Fibroblast of skin of left quadriceps (primary cell): ENCODE measurements at regions not wholly inside any gene's neighbourhood (a gene's known extent, or its start where the extent isn't known, plus 50 kb on each side); places are given as distances from the start of the nearest gene placed in this dataset.
A peak's percentile ranks its signal among the peaks of the same experiment; 100 is the strongest.
"Not testable (repeated sequence)": the region's sequence is repeated elsewhere in the genome, so short reads cannot be mapped to it uniquely, and the experiment has no call there.

Source experiments
- DNase-seq, 2 experiments: peaks; one replicate each; pipeline ENCODE4 v3.0.0-alpha.2; 2013; ENCODE audit warnings: low read depth in 2 of 2

DNA sequence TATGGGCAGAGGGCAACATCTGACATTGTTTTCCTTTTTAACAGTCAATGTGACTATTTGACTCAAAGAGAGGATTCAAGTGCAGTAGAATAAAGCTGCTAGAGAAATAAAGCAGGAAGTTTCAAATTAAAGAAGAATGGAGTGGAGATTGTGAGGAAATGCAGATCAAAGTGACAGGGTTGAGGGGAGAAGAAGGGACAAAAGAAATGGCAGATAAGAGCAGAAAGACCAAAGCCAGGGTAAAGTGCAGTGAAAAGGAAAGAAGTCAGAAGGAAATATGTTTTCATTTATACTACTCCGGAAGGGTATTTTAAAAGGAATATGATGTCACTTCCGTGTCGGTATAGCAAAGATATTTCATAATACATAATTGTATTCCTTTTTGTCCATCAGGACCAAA is 297.5 kb upstream of the CRIM1 start:
- no peak for DNase-seq

- DNase-seq, result no peak
Measured at GRCh38 chr2:36052819-36053218, 302.8 kb upstream of the CRIM1 start.

DNA sequence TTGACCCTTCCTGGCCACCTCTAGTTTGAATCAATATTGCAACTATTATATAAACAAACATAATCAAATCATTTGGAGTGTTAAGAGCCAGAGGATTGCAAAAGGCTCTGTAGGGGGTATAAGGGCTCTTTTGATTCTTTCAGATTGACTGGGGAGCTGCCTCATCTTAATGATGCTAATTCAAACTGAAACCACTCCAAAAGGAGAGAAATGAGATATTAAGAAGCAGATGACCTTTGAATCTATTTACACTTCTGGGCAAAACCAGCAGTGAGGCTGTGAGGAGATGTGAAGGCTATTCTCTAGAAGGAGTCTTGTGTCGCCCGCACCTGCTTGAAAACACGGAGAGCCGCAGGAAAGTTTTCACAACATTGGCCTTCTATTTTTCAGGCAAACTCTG is 311.2 kb upstream of the CRIM1 start:
- DNase-seq, result no peak

GRCh38 chr2:36035137-36035536 is 320.4 kb upstream of the CRIM1 start:
- no peak for DNase-seq

DNA sequence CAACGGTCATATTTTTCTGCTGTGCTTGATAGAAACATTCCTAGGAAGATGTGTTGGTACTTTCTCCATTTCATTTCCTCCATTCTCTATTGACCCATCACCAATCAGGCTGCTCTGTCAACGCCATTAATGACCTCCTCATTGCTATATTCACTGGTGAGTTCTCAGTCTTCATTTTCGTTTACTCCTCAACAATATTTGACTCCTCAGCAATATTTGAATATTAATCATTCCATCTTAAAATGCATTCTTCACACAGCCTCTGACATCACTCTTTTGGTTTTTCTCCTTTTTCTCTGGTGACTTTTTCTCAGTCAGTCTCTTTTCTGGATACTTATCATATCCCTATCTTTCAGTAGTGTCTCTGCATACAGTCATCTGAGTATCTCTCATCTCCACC is 323.5 kb upstream of the CRIM1 start:
- DNase-seq, result no peak

DNA sequence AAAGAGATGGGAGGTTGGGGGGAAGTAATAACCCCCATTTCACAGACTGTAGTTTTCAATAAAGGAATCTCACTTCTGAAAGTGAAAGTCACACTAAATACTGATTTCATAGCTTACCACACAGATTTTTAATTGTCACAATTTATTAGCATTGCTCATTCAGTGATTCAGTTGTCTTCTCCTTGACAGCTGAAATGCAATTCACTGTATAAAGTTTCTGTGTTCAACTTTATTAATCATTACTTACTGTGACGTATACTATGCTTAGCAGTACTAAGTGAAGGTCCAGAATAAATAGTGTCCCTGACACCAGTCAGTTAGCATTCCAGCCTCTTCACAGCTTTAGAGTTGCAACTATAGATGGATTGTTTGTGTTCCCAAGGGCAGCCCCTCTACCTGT is 324.1 kb upstream of the CRIM1 start:
- DNase-seq, result no peak

GRCh38 chr2:36027616-36028015 is 328.0 kb upstream of the CRIM1 start:
- DNase-seq, result no peak

DNA sequence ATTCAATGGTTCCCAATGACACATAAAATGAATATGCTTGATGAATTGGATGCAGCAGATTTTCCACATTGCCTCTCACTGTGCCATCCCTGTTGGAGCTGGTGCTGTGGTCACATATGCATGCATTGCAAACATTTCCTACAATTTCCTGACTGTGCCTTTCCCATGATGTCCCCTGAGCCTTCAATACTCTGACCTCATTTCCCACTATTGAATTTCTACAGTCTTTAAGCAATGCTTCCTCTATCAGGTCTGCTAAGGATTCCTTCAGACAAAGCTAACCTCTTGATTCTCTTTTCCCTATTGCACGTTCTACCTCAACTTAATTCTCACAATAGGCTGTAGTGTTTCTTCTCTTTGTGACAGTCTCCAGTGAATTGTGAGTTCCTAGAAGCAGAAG is 342.5 kb upstream of the CRIM1 start:
- DNase-seq, result no peak

DNA sequence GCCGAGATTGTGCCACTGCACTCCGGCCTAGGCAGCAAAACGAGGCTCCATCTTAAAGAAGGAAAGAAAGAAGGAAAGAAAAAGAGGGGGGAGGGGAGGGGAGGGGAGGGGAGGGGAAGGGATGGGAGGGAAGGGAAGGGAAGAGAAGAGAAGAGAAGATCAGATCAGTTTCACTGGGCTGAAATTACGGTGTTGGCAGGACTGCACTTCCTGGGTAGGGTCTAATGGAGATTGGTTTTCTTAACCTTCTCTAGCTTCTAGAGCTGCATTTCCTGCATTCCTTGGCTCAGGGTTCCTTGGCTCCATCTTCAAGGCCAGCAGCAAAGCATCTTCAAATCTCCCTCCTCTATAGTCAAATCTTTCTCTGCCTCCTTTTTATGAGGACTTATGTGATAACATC is 349.1 kb upstream of the CRIM1 start:
- DNase-seq, result no peak

GRCh38 chr2:36002941-36003340 is 352.6 kb upstream of the CRIM1 start:
- no peak for DNase-seq

DNA sequence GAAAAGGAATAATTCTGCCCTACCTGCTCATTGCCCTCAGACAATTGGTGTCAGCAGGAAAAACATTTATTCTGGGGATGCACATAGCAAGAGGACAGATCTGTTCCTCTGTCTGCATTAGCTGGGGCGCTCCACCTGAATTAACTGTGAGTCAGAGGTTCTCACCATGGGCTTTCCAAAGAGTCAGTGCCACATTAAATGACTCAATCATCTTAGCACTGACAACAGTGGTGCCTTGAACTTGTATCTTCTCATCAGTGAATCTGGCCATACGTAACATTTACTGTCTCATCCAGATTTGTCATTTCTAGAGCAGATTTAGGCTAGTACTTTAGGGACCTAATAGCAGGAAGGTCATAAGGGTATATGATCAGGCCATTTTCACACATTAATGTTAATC is 358.1 kb upstream of the CRIM1 start:
- DNase-seq, result no peak

GRCh38 chr2:35989503-35989902 is 366.1 kb upstream of the CRIM1 start:
- DNase-seq, result no peak

GRCh38 chr2:35989040-35989439 is 366.5 kb upstream of the CRIM1 start:
- no peak for DNase-seq

GRCh38 chr2:35986871-35987270 is 368.7 kb upstream of the CRIM1 start:
- no peak for DNase-seq

DNA sequence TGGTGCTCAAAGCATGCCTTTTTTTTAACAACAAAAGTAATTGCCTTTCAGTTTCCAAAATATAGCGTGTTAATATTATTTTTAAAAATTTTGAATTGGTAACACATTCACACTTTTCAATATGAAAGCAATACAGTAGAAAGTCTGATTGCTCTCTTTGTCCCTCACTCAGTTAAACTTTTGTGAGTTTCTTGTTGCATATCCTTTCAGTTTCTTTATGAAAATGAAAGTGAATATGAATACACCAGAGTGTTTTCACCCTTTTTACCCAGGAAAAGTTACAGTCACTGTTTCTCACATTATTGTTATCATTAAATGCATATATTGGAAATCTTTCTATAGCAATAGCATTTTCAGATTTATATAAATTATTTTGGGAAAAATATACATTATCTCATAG is 377.4 kb upstream of the CRIM1 start:
- DNase-seq, result no peak

GRCh38 chr2:35976611-35977010 is 379.0 kb upstream of the CRIM1 start:
- no peak for DNase-seq

- no peak for DNase-seq
Measured at GRCh38 chr2:35973737-35974132, 381.8 kb upstream of the CRIM1 start.

- DNase-seq, result peak; percentile 6 to 9
Measured at GRCh38 chr2:35973132-35973736, 382.3 kb upstream of the CRIM1 start.

GRCh38 chr2:35963824-35964223 is 391.8 kb upstream of the CRIM1 start:
- DNase-seq, result no peak

GRCh38 chr2:35963357-35963756 is 392.2 kb upstream of the CRIM1 start:
- no peak for DNase-seq

GRCh38 chr2:35962585-35963146 is 392.9 kb upstream of the CRIM1 start:
- DNase-seq, result no peak

GRCh38 chr2:35960596-35960995 is 395.0 kb upstream of the CRIM1 start:
- no peak for DNase-seq

GRCh38 chr2:35957053-35957452 is 398.5 kb upstream of the CRIM1 start:
- DNase-seq, result not testable (repeated sequence)

GRCh38 chr2:35946478-35946877 is 409.1 kb upstream of the CRIM1 start:
- DNase-seq, result no peak
